ENCODE measurements at regions not wholly inside any gene's neighbourhood (a gene's known extent, or its start where the extent isn't known, plus 50 kb on each side); places are given as distances from the start of the nearest gene placed in this dataset.

DNA sequence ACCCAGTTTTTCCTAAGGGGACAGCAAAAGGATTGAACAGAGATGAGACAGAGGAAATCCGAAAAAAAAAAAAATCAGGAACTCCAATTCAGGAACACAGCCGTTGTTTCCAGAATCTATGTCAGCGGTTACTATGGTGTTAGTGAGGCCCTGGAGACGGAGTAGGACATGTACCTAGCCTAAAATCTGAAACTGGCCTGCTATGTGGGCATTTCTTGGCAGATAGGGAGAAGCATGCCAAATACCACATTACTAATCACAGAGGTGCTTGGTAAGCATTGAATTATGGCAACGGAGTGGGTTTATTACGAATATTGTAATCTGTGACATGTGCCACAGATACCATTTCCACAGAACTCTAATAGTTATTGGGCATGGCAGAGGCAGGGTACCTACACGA lies 530.6 kb downstream of the CCDC85A start:
- Histone ChIP-seq H3K23ac (ENCODE audit: insufficient read length, low read depth, low read length) (no peak overlapping the region), H3K27ac (ENCODE audit: insufficient read length, low read depth, low read length) (no peak overlapping the region), H3K79me1 (ENCODE audit: insufficient read depth, low read depth, low read length, poor library complexity, severe bottlenecking) (no peaks in the 10 kb centered on the region), H3K14ac (ENCODE audit: insufficient read depth, low read length) (no peak overlapping the region), H3K4ac (ENCODE audit: low read depth, low read length) (no peak overlapping the region), H4K5ac (ENCODE audit: insufficient read length, low read depth, low read length) (no peak overlapping the region), H3K27me3 (ENCODE audit: insufficient read depth, low read length) (no peaks in the 10 kb centered on the region), H4K8ac (replicated peaks; ENCODE audit: insufficient read length, low read depth, low read length) (no peak overlapping the region), H3K18ac (ENCODE audit: insufficient read length, low read depth, low read length) (no peak overlapping the region), H3K4me2 (ENCODE audit: insufficient read depth, insufficient read length, low read length) (no peak overlapping the region), H3T11ph (ENCODE audit: low read length) (no peak overlapping the region), H3K9me3 (ENCODE audit: control insufficient read depth, low read depth, low read length) (no peaks in the 10 kb centered on the region), H3K9ac (ENCODE audit: extremely low read depth, insufficient read length, low read length) (no peak overlapping the region), H4K91ac (ENCODE audit: insufficient read length, low read depth, low read length) (no peak overlapping the region), H2BK120ac (ENCODE audit: low read depth, low read length, poor library complexity, severe bottlenecking) (no peak overlapping the region), H3K79me2 (ENCODE audit: insufficient read depth, low read length) (no peaks in the 10 kb centered on the region), H2BK5ac (ENCODE audit: insufficient read length, low read length) (no peak overlapping the region), H2AK5ac (ENCODE audit: insufficient read length, low read length) (no peak overlapping the region), H2BK15ac (ENCODE audit: low read depth, low read length) (no peak overlapping the region), H2AFZ (ENCODE audit: low read length) (no peak overlapping the region), H4K20me1 (ENCODE audit: control insufficient read depth, insufficient read depth, insufficient read length) (no peaks in the 10 kb centered on the region), H3K4me1 (ENCODE audit: insufficient read depth, low read length) (no peaks in the 10 kb centered on the region), H3K23me2 (ENCODE audit: insufficient read length, low read depth, low read length, poor library complexity, severe bottlenecking) (no peaks in the 10 kb centered on the region), H2BK20ac (ENCODE audit: low read depth, low read length, poor library complexity, severe bottlenecking) (no peak overlapping the region), H2BK12ac (ENCODE audit: insufficient read length, low read depth, low read length) (no peak overlapping the region), H3K56ac (ENCODE audit: insufficient read length, low read depth, low read length) (no peak overlapping the region)
- Mint-ChIP-seq H3K27me3 (ENCODE audit: low read depth) (no peaks in the 10 kb centered on the region; the same call in 1 of the 2 replicates), H3K4me1 (no peaks in the 10 kb centered on the region), H3K36me3 (ENCODE audit: insufficient read depth in 1 of 3, low read depth in 3 of 3) (peaks cover 1 to 2% (median 2%) of the 10 kb centered on the region in 3 experiments; a peak in 5 of 7 replicates), H3K9me3 (peaks cover 8 to 20% of the 10 kb centered on the region in 2 experiments), H3K27ac (no peak overlapping the region), H3K4me3 (no peak overlapping the region)
- no CpG with 5 or more reads among the region's 7 CpGs for WGBS (ENCODE audit: extremely low coverage, insufficient read length, low lambda C conversion rate)
- TF ChIP-seq CTCF (conservative IDR thresholded peaks at IDR 0.05), result no peak
- DNase-seq, result no peak

Measured in H9 (cell line).